Erythroblast (primary cell): ENCODE measurements at regions not wholly inside any gene's neighbourhood (a gene's known extent, or its start where the extent isn't known, plus 50 kb on each side); places are given as distances from the start of the nearest gene placed in this dataset.

Source experiments
- GATA1 ChIP-seq: IDR thresholded peaks from 2 replicates; pipeline ENCODE4 v1.6.1; 2011; ENCODE audit warnings: low read depth, mild to moderate bottlenecking, control low read depth, low read length, moderate library complexity
- POLR2A ChIP-seq: IDR thresholded peaks from 2 replicates; pipeline ENCODE4 v1.6.1; 2011; ENCODE audit warnings: mild to moderate bottlenecking, low read length

DNA sequence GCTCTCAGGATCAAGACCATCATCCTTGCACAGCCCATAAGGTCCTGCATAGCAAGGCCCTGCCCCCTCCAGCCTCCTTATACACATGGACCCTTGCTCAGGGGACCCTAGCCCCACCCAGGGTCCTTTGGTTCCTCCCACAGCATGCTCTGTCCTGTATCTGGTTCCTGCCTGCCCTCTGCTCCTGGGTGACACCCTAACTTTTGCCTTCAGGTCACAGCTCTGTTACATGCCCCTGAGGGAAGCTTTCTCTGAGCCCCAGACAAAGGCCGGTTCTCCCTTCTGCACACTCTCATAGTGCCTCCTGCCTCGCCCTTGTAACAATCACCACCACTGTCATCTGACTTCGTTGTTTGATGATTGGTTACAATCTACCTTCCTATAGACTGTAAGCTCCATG, 204.8 kb downstream of the SMAD2 start:
- TF ChIP-seq POLR2A (no peak), GATA1 (no peak)
